HG03060 (cell line): ENCODE measurements at regions not wholly inside any gene's neighbourhood (a gene's known extent, or its start where the extent isn't known, plus 50 kb on each side); places are given as distances from the start of the nearest gene placed in this dataset.

Source experiments
- ATAC-seq: cut with Tn5 transposase; IDR thresholded peaks from one replicate; pipeline ENCODE4 v1.9.1; 2021; ENCODE audit warnings: low read depth, moderate number of reproducible peaks; ENCODE audit not compliant: unreplicated experiment

GRCh38 chr11:128282053-128282452 lies 305.3 kb downstream of the ETS1 start:
- ATAC-seq: no peak

DNA sequence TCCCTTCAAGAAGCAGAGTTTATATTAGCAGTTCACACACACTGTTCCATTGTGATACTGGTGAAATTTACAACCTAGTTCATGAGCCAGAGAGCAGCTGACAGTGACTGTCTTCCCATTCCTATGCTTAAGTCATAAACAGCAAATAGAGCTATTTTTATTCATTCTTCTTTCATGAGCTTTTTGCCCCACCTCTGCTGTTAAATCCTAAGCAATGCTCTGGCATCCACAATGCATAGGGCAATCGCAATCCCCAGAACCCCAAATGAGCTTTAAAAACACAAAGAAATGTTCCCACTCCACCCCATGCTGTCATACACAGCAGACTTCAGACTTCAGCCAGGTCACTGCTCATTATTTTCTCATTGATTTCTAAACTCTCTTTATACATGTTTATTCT lies 307.5 kb downstream of the ETS1 start:
- ATAC-seq: no peak

DNA sequence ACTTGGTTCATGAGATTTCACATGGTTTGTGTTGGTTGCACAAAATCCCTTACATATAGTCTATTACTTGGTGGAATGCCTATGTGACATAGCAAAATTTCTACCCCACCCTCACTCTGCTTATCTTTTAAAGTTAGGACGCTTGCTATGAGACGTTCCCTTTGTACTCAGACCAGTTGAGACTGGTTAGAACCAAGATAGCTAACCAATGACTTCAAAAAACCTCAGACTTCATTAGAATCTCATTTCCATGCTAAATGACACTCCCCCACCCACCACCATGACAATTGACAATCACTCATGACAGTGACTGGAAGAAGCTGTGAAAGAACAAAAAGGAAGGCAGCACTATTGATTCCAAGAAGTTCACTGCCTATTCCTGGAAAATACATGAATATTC lies 313.6 kb downstream of the ETS1 start:
- ATAC-seq: no peak

- ATAC-seq: no peak
These were observed 316.0 kb downstream of the ETS1 start for GRCh38 chr11:128271401-128271800.

- no peak for ATAC-seq
These were observed 317.9 kb downstream of the ETS1 start for GRCh38 chr11:128269466-128269865.

DNA sequence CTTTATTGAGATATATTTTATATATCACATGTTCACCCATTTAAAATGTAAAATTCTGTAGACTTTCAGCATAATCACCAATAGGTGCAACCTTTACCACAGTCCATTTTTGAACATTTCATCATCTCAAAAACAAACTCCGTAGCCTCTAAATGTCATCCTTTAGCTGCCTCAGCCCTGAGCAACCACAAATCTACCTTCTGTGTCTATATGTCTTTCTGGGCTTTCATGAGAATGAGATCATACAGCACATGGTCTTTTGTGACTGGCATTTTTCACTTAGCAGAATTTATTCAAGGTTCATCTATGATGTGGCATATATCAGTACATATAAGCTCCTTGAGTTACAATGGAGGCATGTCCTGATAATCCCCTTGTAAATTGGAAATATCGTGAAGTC lies 320.5 kb downstream of the ETS1 start:
- ATAC-seq: no peak

GRCh38 chr11:128262463-128263345 lies 324.7 kb downstream of the ETS1 start:
- no peak for ATAC-seq

DNA sequence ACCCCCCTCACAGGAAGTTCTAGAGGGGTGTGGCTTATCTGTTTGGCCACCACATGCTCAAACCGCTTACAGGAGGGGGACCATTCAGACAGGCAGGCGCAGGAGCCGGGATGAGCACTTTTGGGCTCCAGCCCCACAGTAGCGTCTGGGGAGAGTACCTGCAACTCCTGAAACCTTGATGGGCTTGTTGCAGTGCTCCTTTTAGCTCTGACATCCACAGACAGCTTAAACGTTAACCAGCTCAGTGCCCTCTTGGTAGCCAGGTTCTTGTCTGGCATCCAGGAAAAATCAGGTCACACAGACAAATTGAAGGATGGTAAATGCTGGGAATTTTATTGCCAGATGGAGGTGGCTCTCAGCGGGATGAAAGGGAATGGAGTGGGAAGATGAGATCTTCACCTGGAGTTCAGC lies 326.3 kb downstream of the ETS1 start:
- no peak for ATAC-seq

GRCh38 chr11:128260398-128260797 lies 327.0 kb downstream of the ETS1 start:
- ATAC-seq: no peak

DNA sequence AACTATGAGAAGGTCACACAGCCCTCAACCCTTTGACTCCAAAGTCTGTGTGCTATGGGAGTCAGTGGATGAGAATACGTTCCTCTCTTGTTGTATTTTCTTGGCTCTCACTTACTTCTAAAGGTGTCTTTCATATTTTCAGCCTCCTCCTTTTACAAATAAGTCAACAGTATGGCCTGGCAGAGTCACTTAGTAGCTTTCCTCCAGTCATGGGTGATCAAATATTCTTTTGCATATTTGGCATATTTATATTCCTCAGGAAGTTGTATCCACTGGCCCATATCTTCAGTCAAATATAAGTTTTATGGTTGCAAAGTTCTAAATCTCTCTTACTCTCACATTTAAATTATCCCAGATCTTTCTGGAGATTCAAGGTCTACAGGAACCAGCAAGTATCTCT lies 327.5 kb downstream of the ETS1 start:
- ATAC-seq: no peak

GRCh38 chr11:128254941-128255340 lies 332.4 kb downstream of the ETS1 start:
- no peak for ATAC-seq

- ATAC-seq: no peak
These were observed 336.2 kb downstream of the ETS1 start for GRCh38 chr11:128251140-128251539.

GRCh38 chr11:128250482-128250881 lies 336.9 kb downstream of the ETS1 start:
- ATAC-seq: no peak

- no peak for ATAC-seq
These were observed 340.4 kb downstream of the ETS1 start for GRCh38 chr11:128246810-128247594.

GRCh38 chr11:128246364-128246801 lies 341.0 kb downstream of the ETS1 start:
- no peak for ATAC-seq

GRCh38 chr11:128244871-128245270 lies 342.5 kb downstream of the ETS1 start:
- no peak for ATAC-seq

- ATAC-seq: no peak
These were observed 344.9 kb downstream of the ETS1 start for GRCh38 chr11:128242451-128242850.

- no peak for ATAC-seq
These were observed 346.8 kb downstream of the ETS1 start for GRCh38 chr11:128240546-128240945.

GRCh38 chr11:128239306-128239705 lies 348.1 kb downstream of the ETS1 start:
- ATAC-seq: no peak

- no peak for ATAC-seq
These were observed 348.7 kb downstream of the ETS1 start for GRCh38 chr11:128238521-128239265.
